Esophagus squamous epithelium (tissue), 4 donors: ENCODE measurements at regions not wholly inside any gene's neighbourhood (a gene's known extent, or its start where the extent isn't known, plus 50 kb on each side); places are given as distances from the start of the nearest gene placed in this dataset.

Experiments
- POLR2A ChIP-seq, 4 donors: fragments of 450-650 bp; IDR thresholded peaks; one replicate each; pipeline ENCODE4 v1.6.1; 2017; ENCODE audit warnings: antibody characterized with exemption in 4 of 4, mild to moderate bottlenecking in 4 of 4, moderate library complexity in 3 of 4
- TF ChIP-seq, protein P1 (sequence below), 6 experiments: fragments of 450-650 bp in 4 of 6; fragments of 200-600 bp in 2 of 6; sonication (generic) in 2 of 6; IDR thresholded peaks; one replicate each; pipeline ENCODE4 v1.5.1; 2016 to 2019; ENCODE audit warnings: antibody characterized with exemption in 6 of 6, mild to moderate bottlenecking in 4 of 6, moderate library complexity in 4 of 6

DNA sequence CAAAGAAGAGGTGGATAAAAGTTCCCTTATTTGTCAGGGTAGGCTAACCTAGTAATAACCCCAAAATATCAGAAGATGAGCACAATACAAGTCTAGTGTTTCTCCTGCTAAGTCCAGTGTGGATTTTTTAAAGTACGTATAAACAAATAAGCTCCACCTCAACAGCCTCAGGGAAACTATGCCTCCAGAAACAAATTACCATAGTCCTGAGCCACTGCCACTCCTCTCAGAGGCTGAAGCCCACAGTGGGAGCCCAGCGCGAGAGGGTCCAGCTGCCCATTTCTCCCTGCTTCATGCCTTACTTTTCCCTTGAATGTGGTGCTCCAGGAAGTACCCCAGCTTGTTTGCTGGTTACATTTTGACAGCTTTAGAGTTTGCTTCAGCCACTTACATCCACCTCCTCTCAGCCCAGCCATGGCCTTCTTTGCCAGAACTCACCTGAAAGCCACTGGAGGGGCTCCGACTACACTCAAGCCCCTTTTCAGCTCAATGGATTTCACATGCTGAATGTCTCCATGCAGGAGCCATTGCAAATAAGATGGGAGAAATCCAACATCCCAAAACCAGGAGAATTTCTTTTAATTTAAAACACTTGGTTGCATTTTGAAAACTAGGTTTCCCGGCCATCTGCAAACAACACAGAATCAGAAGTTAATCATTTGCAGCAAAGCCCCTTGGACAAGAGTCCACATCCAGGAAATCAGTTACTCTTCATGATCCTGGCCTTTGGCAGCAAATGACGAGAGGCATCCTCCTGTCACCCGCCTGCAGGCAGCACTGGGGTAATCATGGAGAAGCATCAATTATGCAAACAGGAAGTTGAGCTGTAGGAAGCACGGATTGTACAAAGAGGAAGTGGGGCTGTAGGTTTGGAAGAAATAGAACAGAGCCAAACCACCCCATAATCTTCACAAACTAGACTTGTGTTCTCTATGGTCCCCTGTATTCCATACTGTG, 138.1 kb downstream of the HERPUD2 start:
- TF ChIP-seq POLR2A (IDR thresholded peaks at IDR 0.05) = no peak
- TF ChIP-seq, protein P1, sequence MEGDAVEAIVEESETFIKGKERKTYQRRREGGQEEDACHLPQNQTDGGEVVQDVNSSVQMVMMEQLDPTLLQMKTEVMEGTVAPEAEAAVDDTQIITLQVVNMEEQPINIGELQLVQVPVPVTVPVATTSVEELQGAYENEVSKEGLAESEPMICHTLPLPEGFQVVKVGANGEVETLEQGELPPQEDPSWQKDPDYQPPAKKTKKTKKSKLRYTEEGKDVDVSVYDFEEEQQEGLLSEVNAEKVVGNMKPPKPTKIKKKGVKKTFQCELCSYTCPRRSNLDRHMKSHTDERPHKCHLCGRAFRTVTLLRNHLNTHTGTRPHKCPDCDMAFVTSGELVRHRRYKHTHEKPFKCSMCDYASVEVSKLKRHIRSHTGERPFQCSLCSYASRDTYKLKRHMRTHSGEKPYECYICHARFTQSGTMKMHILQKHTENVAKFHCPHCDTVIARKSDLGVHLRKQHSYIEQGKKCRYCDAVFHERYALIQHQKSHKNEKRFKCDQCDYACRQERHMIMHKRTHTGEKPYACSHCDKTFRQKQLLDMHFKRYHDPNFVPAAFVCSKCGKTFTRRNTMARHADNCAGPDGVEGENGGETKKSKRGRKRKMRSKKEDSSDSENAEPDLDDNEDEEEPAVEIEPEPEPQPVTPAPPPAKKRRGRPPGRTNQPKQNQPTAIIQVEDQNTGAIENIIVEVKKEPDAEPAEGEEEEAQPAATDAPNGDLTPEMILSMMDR (IDR thresholded peaks at IDR 0.05) = no peak
